ENCODE measurements at regions not wholly inside any gene's neighbourhood (a gene's known extent, or its start where the extent isn't known, plus 50 kb on each side); places are given as distances from the start of the nearest gene placed in this dataset.

GRCh38 chr16:35751191-35751941 lies 2292.0 kb downstream of the TP53TG3F start:
- H3K9me3 ChIP-seq (replicated peaks) = no peaks in the 10 kb centered on the region
- H3K36me3 ChIP-seq = no peaks in the 10 kb centered on the region
- H3K4me3 ChIP-seq = no peak overlapping the region
- H3K27ac ChIP-seq = no peak overlapping the region
- H3K27me3 ChIP-seq = no peaks in the 10 kb centered on the region
- H3K4me1 ChIP-seq = no peaks in the 10 kb centered on the region
- DNase-seq = no peak

DNA sequence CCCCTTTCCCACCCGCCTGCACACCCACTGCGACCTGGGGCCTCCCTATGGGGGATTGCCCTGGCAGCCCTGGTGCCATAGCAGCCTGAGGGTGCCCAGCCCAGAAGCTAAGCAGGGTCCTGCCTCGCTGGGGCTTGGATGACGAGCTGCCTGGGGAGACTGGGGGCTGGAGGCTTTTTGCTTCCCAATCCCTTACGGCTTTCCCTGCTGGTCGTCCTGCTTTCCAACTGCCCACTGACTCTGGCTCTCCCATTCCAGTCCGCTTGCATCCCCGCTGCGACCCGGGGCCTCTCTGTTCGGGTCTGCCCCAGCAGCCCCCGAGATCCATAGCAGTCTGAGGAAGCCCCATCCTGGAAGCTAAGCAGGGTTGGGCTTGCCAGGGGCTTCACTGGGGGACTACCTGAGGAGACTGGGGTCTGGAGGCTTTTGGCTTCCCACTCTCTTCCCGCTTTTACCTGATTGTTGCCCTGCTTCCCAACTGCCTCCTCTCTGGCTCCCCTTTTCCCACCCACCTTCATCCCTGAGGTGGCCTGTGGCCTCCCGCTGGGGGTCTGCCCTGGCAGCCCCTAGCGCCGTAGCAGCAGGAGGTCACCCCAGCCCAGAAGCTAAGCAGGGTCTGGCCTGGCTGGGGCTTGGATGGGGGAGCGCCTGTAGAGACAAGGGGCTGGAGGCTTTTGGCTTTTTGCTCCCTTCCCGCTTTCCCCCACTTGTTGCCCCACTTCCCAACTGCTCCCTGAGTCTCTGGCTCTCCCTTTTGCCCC lies 2292.8 kb downstream of the TP53TG3F start:
- H3K36me3 ChIP-seq = no peaks in the 10 kb centered on the region
- H3K4me1 ChIP-seq = no peaks in the 10 kb centered on the region
- no peak overlapping the region for H3K4me3 ChIP-seq
- no peaks in the 10 kb centered on the region for H3K27me3 ChIP-seq
- no peak overlapping the region for H3K27ac ChIP-seq
- no peak for DNase-seq
- H3K9me3 ChIP-seq (replicated peaks) = no peaks in the 10 kb centered on the region

GRCh38 chr16:35752773-35753558 lies 2293.6 kb downstream of the TP53TG3F start:
- H3K27me3 ChIP-seq = no peaks in the 10 kb centered on the region
- no peak overlapping the region for H3K27ac ChIP-seq
- H3K4me3 ChIP-seq = no peak overlapping the region
- H3K4me1 ChIP-seq = no peaks in the 10 kb centered on the region
- DNase-seq = no peak
- no peaks in the 10 kb centered on the region for H3K36me3 ChIP-seq
- no peaks in the 10 kb centered on the region for H3K9me3 ChIP-seq (replicated peaks)

- H3K36me3 ChIP-seq = no peaks in the 10 kb centered on the region
- no peaks in the 10 kb centered on the region for H3K27me3 ChIP-seq
- no peak for DNase-seq
- H3K4me3 ChIP-seq = no peak overlapping the region
- no peaks in the 10 kb centered on the region for H3K9me3 ChIP-seq (replicated peaks)
- H3K4me1 ChIP-seq = no peaks in the 10 kb centered on the region
- no peak overlapping the region for H3K27ac ChIP-seq
Measured at GRCh38 chr16:35753559-35754390, 2294.4 kb downstream of the TP53TG3F start.

GRCh38 chr16:35754391-35755369 lies 2295.3 kb downstream of the TP53TG3F start:
- H3K9me3 ChIP-seq (replicated peaks) = no peaks in the 10 kb centered on the region

DNA sequence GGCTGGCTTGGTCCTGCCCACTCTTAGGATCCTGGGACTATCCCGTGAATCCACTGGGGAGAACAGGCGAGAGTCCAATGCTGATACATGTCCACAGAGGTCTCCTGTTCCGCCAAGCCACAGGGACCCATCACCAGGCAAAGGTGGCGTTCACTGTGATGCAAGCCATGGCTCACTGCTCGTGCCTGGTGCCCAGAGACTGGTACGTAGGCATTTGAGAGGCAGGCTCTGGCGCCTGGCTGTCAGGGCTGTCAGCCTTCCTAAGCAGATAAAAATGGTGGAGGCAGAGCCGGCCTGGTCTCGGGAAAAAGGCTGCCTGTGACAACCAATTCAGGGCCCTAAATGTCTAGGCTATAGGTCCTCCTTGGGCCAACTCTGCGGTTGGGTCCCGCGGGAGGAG lies 2329.0 kb downstream of the TP53TG3F start:
- DNase-seq = no peak
- H3K4me3 ChIP-seq = no peak overlapping the region
- no peaks in the 10 kb centered on the region for H3K27me3 ChIP-seq
- no peaks in the 10 kb centered on the region for H3K4me1 ChIP-seq
- H3K9me3 ChIP-seq (replicated peaks) = no peaks in the 10 kb centered on the region
- no peaks in the 10 kb centered on the region for H3K36me3 ChIP-seq
- H3K27ac ChIP-seq = no peak overlapping the region

More at GRCh38 chr16:35754391-35755369, 2295.3 kb downstream of the TP53TG3F start:
- Histone ChIP-seq H3K27ac (no peak overlapping the region), H3K27me3 (no peaks in the 10 kb centered on the region), H3K36me3 (no peaks in the 10 kb centered on the region), H3K4me1 (no peaks in the 10 kb centered on the region), H3K4me3 (no peak overlapping the region)
- no peak for DNase-seq

DNA sequence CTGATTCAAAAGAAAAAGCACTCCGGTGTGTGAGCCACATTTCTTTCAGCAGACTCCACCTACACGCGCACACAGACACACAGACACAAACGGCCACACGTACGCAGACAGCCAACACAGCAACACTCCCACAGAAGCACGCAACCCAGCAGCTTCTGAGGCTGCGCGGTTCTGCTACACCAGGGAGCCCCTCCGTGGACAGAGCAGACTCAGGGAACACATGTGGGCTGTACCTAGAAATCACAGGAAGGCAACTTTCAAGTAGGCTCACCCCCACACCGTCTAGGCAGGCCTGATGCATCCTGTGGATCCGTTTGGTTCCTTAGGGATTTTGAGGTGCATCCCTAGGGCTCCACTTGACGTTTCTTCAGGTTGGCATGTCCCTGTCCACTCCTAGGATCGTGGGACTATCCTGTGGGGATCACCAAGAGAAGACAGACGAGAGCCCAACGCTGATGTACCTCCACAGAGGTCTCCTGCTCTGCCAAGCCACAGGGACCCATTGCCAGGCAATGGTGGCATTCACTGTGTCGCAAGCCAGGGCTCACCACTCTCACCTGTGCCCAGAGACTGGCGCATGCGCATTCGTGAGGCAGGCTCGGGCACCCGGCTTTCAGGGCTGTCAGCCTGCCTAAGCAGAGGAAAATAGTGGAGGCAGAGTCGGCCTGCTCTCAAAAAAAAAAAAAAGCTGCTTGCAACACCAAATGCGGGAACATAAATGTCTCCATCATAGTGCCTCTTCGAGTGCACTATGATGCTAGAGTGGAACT lies 2333.3 kb downstream of the TP53TG3F start:
- no peak overlapping the region for H3K4me3 ChIP-seq
- no peaks in the 10 kb centered on the region for H3K36me3 ChIP-seq
- H3K27ac ChIP-seq = no peak overlapping the region
- H3K4me1 ChIP-seq = no peaks in the 10 kb centered on the region
- no peaks in the 10 kb centered on the region for H3K9me3 ChIP-seq (replicated peaks)
- no peaks in the 10 kb centered on the region for H3K27me3 ChIP-seq
- DNase-seq = no peak

- H3K4me3 ChIP-seq = no peak overlapping the region
- no peak for DNase-seq
- H3K4me1 ChIP-seq = no peaks in the 10 kb centered on the region
- H3K27ac ChIP-seq = no peak overlapping the region
- no peaks in the 10 kb centered on the region for H3K9me3 ChIP-seq (replicated peaks)
- H3K27me3 ChIP-seq = no peaks in the 10 kb centered on the region
- no peaks in the 10 kb centered on the region for H3K36me3 ChIP-seq
Measured at GRCh38 chr16:35793601-35794000, 2334.2 kb downstream of the TP53TG3F start.

DNA sequence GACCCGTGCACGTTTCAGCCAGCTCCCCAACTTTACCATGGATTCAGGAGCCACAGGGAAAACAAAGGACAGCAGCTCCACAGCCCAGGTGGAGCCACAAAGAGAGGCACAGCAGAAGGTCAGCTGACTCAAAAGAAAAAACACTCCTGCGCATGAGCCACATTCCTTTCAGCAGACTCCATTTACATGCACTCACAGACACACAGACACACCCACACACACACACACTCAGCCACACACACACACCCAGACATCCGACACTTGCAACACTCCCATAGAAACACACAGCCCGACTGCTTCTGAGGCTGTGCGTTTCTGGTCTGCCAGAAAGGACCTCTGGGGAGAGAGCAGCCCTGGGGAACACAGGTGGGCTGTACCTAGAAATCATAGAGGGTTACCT lies 2335.5 kb downstream of the TP53TG3F start:
- H3K27me3 ChIP-seq = no peaks in the 10 kb centered on the region
- no peak for DNase-seq
- H3K36me3 ChIP-seq = no peaks in the 10 kb centered on the region
- no peak overlapping the region for H3K4me3 ChIP-seq
- H3K9me3 ChIP-seq (replicated peaks) = no peaks in the 10 kb centered on the region
- H3K4me1 ChIP-seq = no peaks in the 10 kb centered on the region
- no peak overlapping the region for H3K27ac ChIP-seq

DNA sequence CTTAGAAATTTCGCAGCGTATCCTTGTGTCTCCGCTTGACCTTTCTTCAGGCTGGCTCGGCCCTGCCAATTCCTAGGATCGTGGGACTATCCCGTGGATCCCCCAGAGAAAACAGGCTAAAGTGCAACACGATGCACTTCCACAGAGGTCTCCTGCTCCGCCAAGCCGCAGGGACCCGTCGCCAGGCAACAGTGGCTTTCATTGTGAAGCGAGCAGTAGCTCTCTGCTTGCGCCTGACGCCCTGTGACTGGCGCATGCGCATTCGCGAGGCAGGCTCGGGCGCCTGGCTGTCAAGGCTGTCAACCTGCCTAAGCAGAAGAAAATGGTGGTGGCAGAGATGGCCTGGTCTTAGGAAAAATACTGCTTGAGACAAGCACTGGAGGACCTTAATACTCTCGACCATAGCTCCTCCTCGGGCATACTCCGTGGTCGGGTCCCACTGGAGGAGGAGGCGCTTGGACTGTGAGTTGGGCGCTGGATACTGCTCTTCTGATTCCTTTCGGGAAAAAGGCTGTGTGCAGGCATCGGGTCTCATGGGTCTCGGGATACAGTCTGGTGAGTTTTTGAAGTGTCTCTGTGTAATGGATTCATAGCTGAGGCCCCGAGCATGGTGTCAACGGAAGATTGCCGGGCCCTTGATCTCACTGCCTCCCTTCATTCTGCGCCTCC lies 2336.1 kb downstream of the TP53TG3F start:
- Histone ChIP-seq H3K36me3 (no peaks in the 10 kb centered on the region), H3K27me3 (no peaks in the 10 kb centered on the region), H3K9me3 (replicated peaks) (no peaks in the 10 kb centered on the region), H3K4me1 (no peaks in the 10 kb centered on the region), H3K4me3 (no peak overlapping the region), H3K27ac (no peak overlapping the region)
- no peak for DNase-seq

DNA sequence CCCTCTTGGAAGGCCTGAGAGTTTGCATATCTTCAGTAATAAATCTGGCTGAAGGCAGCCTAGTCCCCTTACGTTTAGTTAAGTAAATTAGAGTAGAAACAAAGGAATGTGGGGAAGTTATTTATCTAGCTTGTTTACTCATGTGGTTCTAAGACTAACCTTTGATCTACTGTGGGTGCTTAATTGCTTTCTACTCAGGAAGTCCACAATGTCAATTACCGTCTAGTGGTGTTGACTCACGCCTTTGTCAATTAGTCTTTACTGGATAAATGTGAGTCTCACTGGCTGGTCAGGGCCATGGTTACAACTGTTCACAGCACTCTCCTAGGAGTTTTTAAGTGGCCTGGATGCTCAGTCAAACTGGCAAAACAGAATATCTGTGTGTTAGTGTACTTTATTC lies 2338.4 kb downstream of the TP53TG3F start:
- H3K9me3 ChIP-seq (replicated peaks) = no peaks in the 10 kb centered on the region
- H3K36me3 ChIP-seq = no peaks in the 10 kb centered on the region
- no peak overlapping the region for H3K27ac ChIP-seq
- DNase-seq = no peak
- no peaks in the 10 kb centered on the region for H3K4me1 ChIP-seq
- no peaks in the 10 kb centered on the region for H3K27me3 ChIP-seq
- H3K4me3 ChIP-seq = no peak overlapping the region

GRCh38 chr16:35798885-35799426 lies 2339.5 kb downstream of the TP53TG3F start:
- Histone ChIP-seq H3K27me3 (no peaks in the 10 kb centered on the region), H3K9me3 (replicated peaks) (no peaks in the 10 kb centered on the region), H3K27ac (no peak overlapping the region), H3K36me3 (no peaks in the 10 kb centered on the region), H3K4me1 (no peaks in the 10 kb centered on the region), H3K4me3 (no peak overlapping the region)
- peak; percentile 11 to 23 for DNase-seq

Data from SJCRH30 (cell line).